ENCODE measurements at regions not wholly inside any gene's neighbourhood (a gene's known extent, or its start where the extent isn't known, plus 50 kb on each side); places are given as distances from the start of the nearest gene placed in this dataset.
A peak's percentile ranks its signal among the peaks of the same experiment; 100 is the strongest.

DNA sequence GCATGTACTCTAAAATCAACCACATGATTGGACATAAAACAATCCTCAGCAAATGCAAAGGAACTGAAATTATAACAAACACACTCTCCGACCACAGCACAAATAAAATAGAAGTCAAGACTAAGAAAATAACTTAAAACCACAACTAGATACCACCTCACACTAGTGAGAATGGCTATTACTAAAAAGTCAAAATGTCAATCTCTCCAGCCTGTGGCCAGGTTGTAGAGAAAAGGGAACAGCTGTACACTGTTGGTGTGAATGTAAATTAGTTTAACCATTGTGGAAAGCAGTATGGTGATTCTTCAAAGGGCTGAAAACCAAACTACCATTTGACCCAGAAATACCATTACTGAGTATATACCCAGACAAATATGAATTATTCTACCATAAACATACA is 1025.7 kb upstream of the TENM4 start:
- no peak overlapping the region for H3K27ac ChIP-seq
- DNase-seq (ENCODE audit: low read depth, low spot score): no peak

DNA sequence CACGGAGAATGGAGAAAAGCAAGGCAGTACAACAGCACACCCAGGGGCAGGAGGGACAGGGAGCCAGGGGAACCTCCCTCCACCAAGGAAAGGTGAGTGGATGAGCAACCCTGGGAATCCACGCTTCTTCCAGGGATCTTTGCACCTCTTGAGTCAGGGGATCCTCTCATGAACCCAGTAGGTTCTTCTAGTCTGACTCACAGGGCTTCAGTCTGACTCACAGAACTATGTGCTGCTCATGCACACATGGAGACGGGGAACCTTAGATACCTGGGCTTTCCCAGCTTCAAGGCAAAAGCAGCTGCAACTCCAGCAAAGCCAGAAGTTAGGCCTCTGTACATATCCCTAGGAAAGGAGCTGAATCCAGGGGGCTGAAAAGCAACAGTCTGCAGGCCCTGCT is 1021.4 kb upstream of the TENM4 start:
- H3K27ac ChIP-seq: peak overlapping the region; percentile 22
- peak; percentile 72 for DNase-seq (ENCODE audit: low read depth, low spot score)

DNA sequence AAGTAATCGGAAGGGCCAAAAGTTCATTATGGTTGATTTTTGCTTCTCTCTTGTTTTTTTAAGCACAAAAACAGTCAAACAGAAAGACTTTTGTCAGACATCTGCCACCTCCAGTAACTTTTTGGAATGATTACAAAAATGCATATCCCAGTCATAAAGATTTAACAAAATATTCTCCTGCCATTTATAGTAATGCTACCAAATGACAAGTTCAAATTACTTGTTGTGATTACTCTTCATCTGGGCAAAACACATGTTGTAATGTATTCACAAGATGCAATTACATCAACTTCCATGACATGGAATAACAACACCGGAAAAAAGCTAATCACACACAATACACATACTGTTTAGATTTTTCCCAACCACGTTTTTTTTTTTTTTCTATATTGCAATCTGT is 1017.5 kb upstream of the TENM4 start:
- no peak for DNase-seq (ENCODE audit: low read depth, low spot score)
- no peak overlapping the region for H3K27ac ChIP-seq

DNA sequence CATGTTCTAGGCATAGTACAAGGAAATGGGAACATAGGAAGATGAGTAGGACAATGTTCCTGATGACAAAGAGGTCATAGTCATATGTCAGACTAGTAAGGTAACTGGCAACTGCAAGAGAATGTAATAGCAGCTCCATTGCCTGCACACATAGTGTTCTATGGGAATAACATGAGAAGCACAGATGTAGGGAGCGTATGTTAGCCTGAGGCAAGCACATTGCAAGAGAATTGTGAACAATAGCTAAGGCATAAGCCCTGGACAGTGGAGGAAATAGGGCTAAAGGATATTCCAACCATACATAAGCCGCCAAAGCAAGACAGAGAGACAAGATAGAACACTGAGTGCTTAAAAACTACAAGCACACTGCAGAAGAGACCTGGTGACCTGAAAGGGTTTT is 1017.0 kb upstream of the TENM4 start:
- no peak for DNase-seq (ENCODE audit: low read depth, low spot score)
- no peak overlapping the region for H3K27ac ChIP-seq

DNA sequence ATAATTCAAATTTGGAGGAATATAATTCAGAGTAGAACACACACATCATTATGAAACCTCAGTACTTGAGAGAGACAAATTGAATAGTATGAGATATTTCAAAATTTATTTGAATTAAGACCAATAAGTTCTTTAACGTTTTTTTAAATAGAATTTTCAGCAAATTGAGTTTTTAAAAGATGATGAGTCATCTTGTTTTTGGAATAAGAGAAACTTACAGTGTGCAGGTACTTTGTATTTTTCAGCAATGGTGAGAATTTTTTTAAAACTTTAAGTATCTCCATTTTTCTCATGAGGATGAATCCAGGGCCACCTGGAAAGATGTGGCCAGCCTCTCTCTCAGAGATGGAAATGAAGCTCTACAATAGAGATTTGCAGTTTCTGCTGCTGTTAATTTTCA is 1015.0 kb upstream of the TENM4 start:
- DNase-seq (ENCODE audit: low read depth, low spot score): no peak
- H3K27ac ChIP-seq: no peak overlapping the region

DNA sequence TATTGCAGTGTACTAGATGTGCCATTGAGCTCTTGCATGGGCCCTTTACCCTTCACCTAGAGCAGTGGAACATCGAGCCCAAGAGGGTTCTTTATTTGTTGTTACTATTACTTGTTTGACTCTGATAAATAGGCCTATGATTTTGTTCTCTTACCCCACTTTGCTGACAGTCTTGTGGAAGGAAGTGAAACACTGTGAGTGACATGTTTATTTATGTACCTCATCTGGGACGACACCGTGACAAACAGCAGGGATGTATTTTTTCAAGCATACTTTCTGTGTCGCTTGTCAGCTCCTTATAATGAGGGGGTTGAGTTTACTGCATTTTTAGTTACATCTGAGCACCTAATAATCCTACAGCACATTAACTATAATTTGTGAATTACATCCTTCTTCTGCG is 1010.3 kb upstream of the TENM4 start:
- DNase-seq (ENCODE audit: low read depth, low spot score): no peak

DNA sequence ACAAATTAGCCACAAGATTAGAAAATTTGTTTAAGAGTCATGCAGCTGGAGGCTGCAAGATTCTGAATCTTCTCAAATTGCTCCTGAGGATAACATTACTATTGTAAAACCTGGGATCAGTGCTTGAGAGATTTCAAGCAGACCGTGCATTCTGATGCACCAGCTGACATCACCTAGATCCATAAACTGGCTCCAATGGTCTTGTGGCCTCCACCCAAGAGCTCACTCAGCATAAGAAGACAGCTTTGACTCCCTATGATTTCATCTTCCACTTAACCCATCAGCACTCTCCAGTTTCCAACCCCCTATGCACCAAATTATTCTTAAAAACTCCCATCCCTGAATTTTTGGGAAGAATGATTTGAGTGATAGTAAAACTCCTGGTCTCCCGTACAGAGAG is 1007.9 kb upstream of the TENM4 start:
- DNase-seq (ENCODE audit: low read depth, low spot score): no peak

More for the DNA sequence above, 1010.3 kb upstream of the TENM4 start:
- H3K27ac ChIP-seq: no peak overlapping the region

DNA sequence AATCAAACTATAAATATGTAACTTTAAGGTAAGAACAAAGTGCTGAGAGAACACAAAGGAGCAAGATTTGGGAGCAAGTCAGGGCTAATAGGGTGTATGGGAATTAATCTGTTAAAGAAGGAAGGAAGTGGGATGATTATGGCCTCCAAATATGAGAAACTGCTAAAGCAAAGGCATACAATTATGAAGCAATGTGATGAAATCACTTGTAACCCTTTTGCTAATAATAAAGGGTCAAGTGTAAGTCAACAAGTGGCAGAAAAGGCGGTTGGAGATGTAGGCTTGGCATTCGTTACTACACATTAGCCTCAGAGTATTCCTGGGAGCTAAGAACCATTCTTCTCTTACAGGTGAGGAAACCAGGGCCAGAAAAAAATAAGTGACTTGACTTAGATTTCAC is 1002.3 kb upstream of the TENM4 start:
- peak overlapping the region; percentile 86 for H3K27ac ChIP-seq
- DNase-seq (ENCODE audit: low read depth, low spot score): peak; percentile 10

More for the DNA sequence above, 1007.9 kb upstream of the TENM4 start:
- no peak overlapping the region for H3K27ac ChIP-seq

DNA sequence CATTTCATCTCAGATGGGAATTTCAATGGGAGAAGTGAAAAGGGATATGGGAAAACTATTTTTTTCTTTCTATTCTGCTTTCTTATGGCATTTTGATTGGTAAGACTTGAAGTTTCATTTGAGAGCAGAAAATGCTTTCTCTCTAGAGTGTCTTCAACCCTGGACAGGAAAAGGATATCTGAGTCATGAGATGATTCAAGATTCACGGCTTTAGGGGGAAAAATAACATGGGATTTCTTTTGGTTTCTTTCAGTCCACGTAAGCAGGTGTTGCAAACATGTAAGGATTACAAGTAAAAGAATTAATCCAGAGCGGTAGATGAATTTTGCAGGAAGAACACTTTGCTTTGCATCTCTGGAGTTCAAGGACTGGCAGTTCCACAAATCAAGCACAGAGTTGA is 1001.0 kb upstream of the TENM4 start:
- peak overlapping the region; percentile 86 for H3K27ac ChIP-seq
- DNase-seq (ENCODE audit: low read depth, low spot score): peak; percentile 16

DNA sequence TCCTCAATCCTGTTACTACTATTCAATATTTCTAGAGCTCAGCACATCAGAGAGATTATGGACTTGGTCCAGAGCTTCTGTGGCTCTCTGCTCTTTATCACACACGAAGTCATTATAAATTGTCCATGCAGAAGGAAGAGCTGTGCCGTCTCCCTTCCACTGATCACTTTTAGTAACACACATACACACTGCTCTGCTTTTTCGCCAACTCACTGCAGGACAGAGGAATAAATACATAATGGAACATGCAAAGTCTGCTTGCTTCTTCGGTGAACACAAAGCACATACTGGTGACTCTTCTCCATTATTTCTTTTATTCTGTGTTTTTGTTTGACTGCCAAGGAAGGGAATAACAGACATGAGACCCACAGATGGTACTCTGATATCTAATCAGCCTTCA is 1000.0 kb upstream of the TENM4 start:
- DNase-seq (ENCODE audit: low read depth, low spot score): no peak
- H3K27ac ChIP-seq: no peak overlapping the region

DNA sequence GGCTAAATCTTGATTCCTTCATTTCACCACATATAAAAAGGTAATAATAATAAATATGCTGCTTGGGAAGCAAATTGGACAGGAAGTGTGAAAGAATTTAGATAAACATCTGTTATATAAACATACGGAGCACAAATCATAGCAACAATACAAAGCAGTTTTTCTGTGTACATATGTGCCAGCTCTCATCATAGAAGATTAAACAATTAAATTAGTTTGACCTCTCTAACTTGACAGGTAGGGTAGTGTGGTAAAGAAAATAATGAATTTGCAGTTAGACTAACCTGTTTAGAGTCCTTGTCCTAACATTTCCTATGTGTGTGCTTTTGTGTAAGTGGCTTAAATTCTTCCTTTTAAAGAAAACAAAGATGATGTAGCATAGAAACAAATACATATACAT is 995.7 kb upstream of the TENM4 start:
- no peak for DNase-seq (ENCODE audit: low read depth, low spot score)
- H3K27ac ChIP-seq: no peak overlapping the region

DNA sequence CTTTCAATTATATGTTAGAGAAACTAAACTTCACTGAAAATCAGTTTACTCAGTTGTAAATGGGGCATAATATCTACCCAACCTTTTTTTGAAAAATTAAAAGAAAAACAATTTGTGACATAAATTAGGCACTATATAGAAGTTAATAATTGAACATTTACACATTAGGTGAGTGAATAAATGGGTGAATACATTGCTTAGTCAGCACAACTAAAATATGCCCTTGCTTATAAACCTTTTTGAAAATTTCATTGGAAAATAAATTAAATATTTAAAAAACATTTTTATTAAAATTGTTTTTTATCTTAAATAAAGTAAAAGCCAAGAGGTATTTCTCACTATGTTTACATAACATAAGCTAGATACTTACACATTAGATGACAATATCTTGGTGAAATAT is 994.5 kb upstream of the TENM4 start:
- no peak for DNase-seq (ENCODE audit: low read depth, low spot score)
- no peak overlapping the region for H3K27ac ChIP-seq

DNA sequence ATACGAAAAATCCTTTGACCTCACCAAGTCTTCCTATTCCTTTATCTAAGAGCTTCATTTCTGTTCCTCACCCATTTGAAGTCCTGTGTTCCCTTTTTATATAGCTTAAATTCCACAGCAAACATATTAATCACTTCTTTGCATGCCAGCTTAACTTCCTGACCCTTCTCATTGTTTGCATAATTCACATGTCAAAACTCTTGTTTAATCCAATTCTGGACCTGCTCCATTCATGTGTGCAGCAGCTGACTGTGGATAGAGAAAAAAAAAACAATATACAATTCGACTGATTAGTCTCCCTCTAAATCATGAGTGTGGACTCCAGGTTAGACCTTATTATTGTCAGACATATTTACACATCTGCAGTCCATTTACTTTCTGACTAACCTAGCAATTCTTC is 991.2 kb upstream of the TENM4 start:
- DNase-seq (ENCODE audit: low read depth, low spot score): no peak
- no peak overlapping the region for H3K27ac ChIP-seq

DNA sequence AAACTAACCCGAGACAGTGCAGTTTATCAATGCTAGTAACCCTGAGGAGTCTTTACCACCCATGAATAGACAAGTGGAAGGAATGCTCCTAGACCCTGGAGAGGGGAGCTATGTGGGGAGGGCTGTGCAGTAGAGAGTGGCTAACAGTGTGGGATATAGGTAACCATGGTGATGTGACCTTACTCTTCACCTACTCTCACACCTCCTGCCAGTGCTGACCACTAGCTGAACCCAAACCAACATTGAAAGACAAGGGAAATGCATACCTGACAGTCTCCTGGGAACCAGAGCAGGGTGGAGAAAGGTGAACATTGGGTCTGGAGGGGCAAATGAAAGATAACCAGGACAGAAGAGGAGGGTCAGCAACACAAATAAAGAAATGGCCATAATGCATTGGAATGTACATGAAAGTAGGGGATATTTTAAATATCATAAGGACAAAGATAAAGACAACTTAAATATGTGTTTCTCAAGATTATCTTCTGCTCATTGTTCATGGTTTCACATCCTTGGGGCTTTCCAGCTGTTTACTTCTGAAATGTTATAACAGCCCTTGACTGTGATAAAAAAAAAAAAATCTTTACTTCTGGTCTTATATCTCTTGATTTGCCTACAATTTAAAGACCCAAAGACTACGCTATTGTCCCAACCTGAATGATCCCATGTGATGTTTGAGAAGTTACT is 983.3 kb upstream of the TENM4 start:
- no peak for DNase-seq (ENCODE audit: low read depth, low spot score)
- H3K27ac ChIP-seq: no peak overlapping the region

DNA sequence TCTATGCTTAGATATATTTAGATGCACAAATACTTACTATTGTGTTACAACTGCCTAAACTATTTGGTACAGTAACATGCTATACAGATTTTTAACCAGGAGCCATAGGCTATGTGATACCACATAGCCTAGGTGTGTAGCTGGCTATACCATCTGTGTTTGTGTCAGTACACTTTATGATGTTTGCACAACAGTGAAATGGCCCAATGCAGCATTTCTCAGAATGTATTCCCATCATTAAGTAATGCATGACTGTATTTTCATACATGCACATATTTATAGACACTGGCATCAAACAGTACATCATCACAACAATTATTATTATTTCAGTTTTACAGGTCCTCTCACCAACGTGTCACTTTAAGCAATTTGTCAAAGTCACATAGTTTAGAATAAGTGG is 979.5 kb upstream of the TENM4 start:
- DNase-seq (ENCODE audit: low read depth, low spot score): no peak
- H3K27ac ChIP-seq: no peak overlapping the region

DNA sequence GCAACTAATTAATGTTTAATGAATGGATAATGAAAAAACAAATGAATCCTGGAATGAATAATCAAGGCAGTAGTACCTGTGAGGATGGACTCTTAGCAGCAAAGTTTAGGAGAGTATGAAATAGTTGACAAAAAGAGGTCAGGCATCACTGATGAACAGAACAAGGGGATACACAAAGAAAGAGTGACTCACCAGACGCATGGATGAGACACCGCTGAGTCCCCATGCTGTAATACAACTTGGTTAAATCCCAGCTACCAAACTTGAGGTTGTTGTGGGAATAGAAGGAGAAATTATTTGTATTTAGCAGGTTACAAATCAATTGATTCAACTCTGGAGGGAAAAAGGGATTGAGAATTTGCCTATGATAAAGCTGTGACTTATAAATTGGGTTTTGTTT is 976.9 kb upstream of the TENM4 start:
- DNase-seq (ENCODE audit: low read depth, low spot score): no peak
- no peak overlapping the region for H3K27ac ChIP-seq

DNA sequence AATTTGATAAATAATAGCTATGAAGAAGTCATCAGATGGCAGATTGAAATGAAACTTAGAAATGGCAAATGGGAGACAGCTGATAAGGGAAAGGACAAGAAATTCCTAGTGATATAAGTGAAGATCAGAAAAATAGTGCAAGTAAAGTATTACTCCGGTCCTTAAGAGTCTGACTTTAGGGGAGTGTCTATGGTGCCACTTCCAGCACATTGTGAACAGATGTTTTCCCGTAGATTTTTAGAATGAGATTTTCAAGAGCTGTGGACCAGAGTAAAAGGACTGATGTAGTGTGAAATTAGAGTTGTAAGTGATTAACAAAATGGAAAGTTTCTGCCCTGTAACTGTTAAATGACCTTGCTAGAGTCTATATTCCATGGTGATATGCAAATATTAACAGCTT is 974.8 kb upstream of the TENM4 start:
- no peak overlapping the region for H3K27ac ChIP-seq
- DNase-seq (ENCODE audit: low read depth, low spot score): no peak

DNA sequence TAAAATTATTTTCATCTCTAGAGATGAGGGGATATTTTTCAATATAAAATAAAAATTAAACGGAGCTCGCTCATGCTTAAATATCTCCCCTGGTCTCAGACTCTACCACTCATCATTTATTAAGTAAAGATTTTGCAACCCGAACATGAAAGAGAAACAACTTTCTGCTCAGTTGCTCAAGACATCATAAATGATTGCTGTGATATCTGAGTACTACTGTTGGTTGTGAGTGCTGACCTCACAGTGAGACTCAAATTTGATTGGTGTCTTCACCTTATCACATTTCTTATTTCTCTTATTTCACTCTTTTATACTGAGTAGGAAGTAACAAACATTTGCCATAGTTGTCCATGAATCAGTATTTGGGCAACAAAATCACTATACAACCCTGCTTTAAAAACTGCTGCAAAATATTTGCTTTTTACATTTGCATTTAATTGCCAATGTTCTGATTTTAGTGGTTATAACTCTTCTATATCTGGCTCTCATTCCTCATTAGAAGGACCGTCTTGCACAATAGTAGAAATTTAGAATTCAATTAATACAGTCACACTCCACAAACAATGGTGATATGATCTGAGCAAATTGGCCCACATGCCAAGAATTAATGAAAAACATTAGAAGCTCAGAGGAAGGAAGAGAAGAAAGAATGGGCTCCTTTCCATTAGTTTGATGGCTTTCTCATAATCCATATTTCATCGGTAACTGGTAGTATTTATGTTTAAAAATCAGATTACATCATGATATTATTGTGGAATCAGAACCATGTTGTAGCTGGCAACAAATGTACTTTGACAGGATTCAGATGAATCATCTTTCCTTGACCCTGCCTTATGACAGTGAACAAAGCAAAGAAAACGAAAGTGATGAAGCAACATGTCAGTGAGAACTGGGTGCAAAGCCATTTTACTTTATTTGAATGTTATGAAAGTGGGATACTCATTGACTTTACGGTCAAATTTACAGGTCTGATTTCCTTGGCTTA is 973.6 kb upstream of the TENM4 start:
- H3K27ac ChIP-seq: no peak overlapping the region
- peak; percentile 46 for DNase-seq (ENCODE audit: low read depth, low spot score)

DNA sequence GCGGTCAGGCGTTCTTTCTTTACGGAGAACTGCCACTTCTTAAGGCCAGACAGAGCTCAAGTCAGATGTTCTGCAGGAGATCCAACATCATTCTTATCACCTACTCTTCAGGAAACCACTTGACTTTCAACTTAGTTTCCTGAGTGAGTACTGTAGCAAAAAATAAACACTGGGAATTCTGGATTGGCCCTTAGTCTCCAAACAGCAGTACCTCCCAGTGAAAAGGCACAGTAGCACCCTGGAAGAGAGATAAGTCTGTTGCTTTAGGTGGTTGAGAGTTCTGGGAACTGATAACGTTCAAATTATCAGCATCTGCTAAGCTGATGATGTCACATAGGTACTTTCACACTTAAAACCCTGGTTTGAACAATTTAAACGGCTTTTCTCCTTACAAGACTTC is 971.8 kb upstream of the TENM4 start:
- H3K27ac ChIP-seq: no peak overlapping the region
- DNase-seq (ENCODE audit: low read depth, low spot score): no peak

DNA sequence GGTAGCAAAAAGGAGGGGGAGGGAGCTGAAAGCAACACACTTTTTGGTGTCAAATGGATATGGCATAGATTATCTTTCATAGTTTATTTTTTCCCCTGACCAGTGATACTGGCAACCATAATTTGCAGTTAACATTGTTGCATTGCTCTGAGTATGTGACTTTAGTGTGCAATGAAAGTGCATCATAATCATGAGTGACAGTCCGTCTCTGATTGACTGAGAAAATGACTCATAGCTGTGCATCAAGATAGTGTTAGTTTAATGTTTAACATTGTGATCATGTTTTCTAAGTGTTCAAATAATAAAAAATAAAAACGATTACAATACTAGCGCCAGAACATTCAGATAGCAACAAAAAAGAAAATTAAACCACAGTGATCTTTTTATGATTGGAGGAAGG is 952.4 kb upstream of the TENM4 start:
- no peak for DNase-seq (ENCODE audit: low read depth, low spot score)
- H3K27ac ChIP-seq: no peak overlapping the region

DNA sequence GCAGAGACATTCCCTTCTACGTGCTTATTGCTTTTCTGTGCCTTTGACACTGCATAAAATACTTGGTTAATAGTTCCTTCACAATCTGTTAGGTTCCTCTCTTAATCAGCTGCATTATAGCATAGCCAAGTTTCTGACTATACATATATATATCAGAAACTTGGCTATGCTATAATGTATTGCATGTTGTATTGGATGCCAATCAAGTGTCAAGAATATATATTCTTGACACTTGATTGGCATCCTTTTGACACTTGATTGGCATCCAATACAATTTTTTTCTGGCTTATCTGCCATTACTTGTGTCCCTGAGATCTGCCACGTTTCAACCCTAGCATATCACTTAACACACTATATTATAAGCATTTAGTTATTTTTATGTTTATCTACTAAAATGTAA is 949.7 kb upstream of the TENM4 start:
- no peak for DNase-seq (ENCODE audit: low read depth, low spot score)
- no peak overlapping the region for H3K27ac ChIP-seq

DNA sequence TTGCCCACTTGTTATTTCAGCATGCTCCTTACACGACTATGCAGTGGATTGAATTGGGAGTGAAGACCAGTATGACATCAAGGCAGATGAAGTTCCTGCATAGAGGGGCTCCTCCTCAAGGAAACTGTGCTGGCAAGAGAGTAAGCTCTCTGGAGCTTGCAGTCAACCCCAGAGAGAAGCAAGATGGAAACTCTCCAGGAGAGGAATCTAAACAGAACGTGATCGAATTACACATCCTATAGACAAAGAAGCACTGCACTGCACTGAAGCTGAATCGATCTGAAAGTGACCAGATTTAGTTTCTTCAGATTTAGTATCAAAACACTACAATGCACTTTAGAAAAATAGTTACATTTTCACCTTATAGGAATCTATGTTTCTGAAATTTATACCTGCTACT is 947.7 kb upstream of the TENM4 start:
- DNase-seq (ENCODE audit: low read depth, low spot score): no peak
- H3K27ac ChIP-seq: no peak overlapping the region
